ENCODE measurements at regions not wholly inside any gene's neighbourhood (a gene's known extent, or its start where the extent isn't known, plus 50 kb on each side); places are given as distances from the start of the nearest gene placed in this dataset.

DNA sequence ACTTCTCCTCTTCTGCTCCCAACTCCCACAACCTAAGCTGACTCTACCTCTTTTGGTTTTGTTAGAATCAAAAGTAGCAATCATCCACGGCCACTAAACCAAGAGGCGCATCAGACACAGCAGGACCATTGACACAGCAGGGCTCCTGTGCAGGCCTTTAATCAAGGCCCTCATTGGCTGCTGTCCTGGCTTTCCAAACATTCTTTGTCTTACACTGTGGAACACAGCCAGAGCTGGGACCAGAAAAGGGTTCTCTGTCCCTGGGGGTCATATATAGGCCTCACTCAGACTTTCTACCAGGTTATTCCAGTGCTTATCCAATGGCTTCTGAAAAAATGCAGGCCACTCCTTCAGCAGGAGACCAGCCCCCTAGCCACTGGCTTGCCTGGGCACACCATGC is 212.7 kb upstream of the NTM start:
- Histone ChIP-seq H3K36me3 (ENCODE audit: control insufficient read depth, insufficient read depth, low read length) (no peaks in the 10 kb centered on the region), H3K27ac (no peak overlapping the region)

DNA sequence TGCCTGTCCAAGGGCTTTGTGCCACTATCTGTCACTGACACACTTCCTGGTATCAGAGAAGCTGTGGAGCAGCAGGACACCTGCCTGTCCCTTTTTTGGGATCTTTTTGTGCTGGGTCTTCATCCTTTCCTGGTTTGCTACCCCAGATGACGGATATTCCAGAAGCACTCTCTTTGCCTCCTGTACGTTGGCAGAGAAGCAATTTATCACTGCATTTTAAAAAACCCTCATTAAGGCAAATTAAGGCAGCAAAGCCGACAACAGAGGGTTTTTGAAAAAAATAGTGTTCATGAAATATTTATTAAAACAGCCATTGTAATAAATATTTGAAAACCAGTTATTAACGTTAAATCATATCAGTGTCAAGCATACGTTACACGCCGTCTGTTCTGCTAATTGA is 209.6 kb upstream of the NTM start:
- H3K79me2 ChIP-seq: no peaks in the 10 kb centered on the region
- no peaks in the 10 kb centered on the region for H3K36me3 ChIP-seq (ENCODE audit: control insufficient read depth, insufficient read depth, low read length)
- H3K4me1 ChIP-seq: no peaks in the 10 kb centered on the region
- H3K27me3 ChIP-seq (ENCODE audit: control insufficient read depth, insufficient read depth, low read length): no peaks in the 10 kb centered on the region
- no peak overlapping the region for H3K27ac ChIP-seq
- no peak overlapping the region for H3K4me3 ChIP-seq (ENCODE audit: low read depth, low read length)
- H3K9ac ChIP-seq: no peak overlapping the region
- no peak overlapping the region for H2AFZ ChIP-seq
- TF ChIP-seq, protein P1, sequence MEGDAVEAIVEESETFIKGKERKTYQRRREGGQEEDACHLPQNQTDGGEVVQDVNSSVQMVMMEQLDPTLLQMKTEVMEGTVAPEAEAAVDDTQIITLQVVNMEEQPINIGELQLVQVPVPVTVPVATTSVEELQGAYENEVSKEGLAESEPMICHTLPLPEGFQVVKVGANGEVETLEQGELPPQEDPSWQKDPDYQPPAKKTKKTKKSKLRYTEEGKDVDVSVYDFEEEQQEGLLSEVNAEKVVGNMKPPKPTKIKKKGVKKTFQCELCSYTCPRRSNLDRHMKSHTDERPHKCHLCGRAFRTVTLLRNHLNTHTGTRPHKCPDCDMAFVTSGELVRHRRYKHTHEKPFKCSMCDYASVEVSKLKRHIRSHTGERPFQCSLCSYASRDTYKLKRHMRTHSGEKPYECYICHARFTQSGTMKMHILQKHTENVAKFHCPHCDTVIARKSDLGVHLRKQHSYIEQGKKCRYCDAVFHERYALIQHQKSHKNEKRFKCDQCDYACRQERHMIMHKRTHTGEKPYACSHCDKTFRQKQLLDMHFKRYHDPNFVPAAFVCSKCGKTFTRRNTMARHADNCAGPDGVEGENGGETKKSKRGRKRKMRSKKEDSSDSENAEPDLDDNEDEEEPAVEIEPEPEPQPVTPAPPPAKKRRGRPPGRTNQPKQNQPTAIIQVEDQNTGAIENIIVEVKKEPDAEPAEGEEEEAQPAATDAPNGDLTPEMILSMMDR (IDR thresholded peaks at IDR 0.05): no peak
- no peaks in the 10 kb centered on the region for H3K9me3 ChIP-seq (ENCODE audit: control insufficient read depth, low read length)
- H3K4me2 ChIP-seq (ENCODE audit: low read length): no peak overlapping the region

More for the DNA sequence above, 212.7 kb upstream of the NTM start:
- Histone ChIP-seq H3K4me3 (ENCODE audit: low read depth, low read length) (no peak overlapping the region), H3K27me3 (ENCODE audit: control insufficient read depth, insufficient read depth, low read length) (no peaks in the 10 kb centered on the region), H3K4me2 (ENCODE audit: low read length) (no peak overlapping the region), H3K79me2 (no peaks in the 10 kb centered on the region), H3K9me3 (ENCODE audit: control insufficient read depth, low read length) (no peaks in the 10 kb centered on the region), H3K4me1 (no peaks in the 10 kb centered on the region), H3K9ac (no peak overlapping the region), H2AFZ (no peak overlapping the region)
- TF ChIP-seq, protein P1 (IDR thresholded peaks at IDR 0.05): no peak

DNA sequence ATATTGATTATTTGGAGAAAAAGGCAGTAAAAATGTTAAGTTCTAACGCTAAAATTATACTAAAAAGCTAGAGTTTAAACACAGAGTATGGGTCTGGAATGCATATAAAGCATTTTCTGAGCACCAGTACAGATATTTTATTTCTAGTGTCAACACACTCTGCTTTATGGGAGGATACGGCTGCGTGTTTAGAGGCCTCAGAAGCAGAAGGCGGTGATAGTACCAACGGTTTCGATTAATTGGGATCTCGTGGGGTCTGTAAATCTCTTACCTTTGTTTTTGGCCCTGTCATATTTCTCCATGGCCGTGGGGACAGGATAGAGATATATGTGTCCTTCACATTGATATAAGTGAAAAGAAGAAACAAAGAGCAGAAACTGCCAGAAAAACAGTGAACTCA is 206.8 kb upstream of the NTM start:
- Histone ChIP-seq H3K27me3 (ENCODE audit: control insufficient read depth, insufficient read depth, low read length) (no peaks in the 10 kb centered on the region), H3K36me3 (ENCODE audit: control insufficient read depth, insufficient read depth, low read length) (no peaks in the 10 kb centered on the region), H2AFZ (no peak overlapping the region), H3K9ac (no peak overlapping the region), H3K27ac (no peak overlapping the region), H3K4me3 (ENCODE audit: low read depth, low read length) (no peak overlapping the region), H3K79me2 (no peaks in the 10 kb centered on the region), H3K9me3 (ENCODE audit: control insufficient read depth, low read length) (no peaks in the 10 kb centered on the region), H3K4me2 (ENCODE audit: low read length) (no peak overlapping the region), H3K4me1 (no peaks in the 10 kb centered on the region)
- TF ChIP-seq, protein P1 (IDR thresholded peaks at IDR 0.05): no peak

DNA sequence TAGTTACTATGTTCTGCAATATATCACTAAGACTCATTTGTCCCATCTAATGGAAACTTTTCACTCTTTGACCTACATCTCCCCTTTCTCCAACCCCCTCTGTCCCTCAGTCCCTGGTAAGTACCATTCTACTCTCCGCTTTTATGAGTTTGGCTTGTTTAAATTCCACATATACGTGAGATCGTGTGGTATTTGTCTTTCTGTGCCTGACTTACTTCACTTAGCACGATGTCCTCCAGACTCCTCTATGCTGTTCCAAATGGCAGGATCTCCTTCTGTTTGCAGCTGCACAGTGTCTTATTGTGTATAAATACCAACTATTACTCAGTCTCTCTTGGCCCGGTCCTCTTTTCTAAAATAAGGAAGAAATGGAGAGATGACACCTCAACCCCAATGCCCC is 205.4 kb upstream of the NTM start:
- no peak overlapping the region for H2AFZ ChIP-seq
- H3K27me3 ChIP-seq (ENCODE audit: control insufficient read depth, insufficient read depth, low read length): no peaks in the 10 kb centered on the region
- H3K4me1 ChIP-seq: no peaks in the 10 kb centered on the region
- no peak overlapping the region for H3K4me2 ChIP-seq (ENCODE audit: low read length)
- no peaks in the 10 kb centered on the region for H3K36me3 ChIP-seq (ENCODE audit: control insufficient read depth, insufficient read depth, low read length)
- H3K27ac ChIP-seq: no peak overlapping the region
- H3K9me3 ChIP-seq (ENCODE audit: control insufficient read depth, low read length): no peaks in the 10 kb centered on the region
- TF ChIP-seq, protein P1 (IDR thresholded peaks at IDR 0.05): no peak
- no peak overlapping the region for H3K4me3 ChIP-seq (ENCODE audit: low read depth, low read length)
- H3K79me2 ChIP-seq: no peaks in the 10 kb centered on the region
- H3K9ac ChIP-seq: no peak overlapping the region

DNA sequence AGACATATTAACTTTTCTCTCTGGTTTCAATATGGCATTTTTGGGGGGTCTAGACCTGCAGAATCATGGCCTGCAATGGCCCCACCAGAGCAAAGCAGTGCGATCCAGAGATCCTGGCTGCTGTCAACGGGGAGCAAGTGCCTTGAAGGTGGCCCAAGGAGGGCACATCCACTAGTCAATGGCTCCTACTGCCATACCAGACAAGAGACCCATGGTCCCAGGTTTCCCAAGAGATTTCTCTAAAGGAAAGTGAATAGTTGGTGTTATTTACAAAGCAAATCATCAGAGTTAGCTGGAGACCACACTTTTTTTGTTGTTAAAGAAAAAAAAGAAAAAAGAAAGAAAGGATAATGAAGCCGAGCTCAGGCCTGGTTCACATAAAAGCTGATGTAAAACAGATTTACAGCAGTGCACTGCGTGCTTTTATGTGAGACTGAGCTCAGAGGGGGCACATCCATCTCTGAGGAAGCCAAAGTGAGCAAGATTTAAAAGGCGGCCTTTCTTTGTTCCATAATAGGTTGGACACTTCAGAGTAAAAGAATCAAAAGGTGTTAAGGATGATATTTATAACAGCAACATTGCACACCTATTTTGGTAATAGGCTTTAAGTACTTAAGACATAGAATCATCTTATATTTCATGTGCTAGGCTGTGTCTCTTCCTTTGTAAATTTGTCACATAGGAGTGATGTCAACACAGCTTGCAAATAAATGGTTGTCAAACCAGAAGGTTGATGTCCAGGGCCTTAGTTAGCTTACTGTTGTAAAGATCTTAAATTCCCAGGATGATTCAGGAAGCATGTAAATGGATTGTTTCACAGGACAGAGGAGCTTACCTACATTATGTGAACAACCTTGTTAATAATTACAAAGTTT is 201.3 kb upstream of the NTM start:
- Histone ChIP-seq H3K79me2 (no peaks in the 10 kb centered on the region), H3K4me3 (ENCODE audit: low read depth, low read length) (no peak overlapping the region), H3K4me1 (no peaks in the 10 kb centered on the region), H3K9ac (no peak overlapping the region), H2AFZ (no peak overlapping the region), H3K4me2 (ENCODE audit: low read length) (no peak overlapping the region), H3K9me3 (ENCODE audit: control insufficient read depth, low read length) (no peaks in the 10 kb centered on the region), H3K27ac (no peak overlapping the region), H3K36me3 (ENCODE audit: control insufficient read depth, insufficient read depth, low read length) (no peaks in the 10 kb centered on the region), H3K27me3 (ENCODE audit: control insufficient read depth, insufficient read depth, low read length) (no peaks in the 10 kb centered on the region)
- TF ChIP-seq, protein P1 (IDR thresholded peaks at IDR 0.05): no peak

Data from parathyroid adenoma (tissue), 2 donors.